ENCODE measurements at regions not wholly inside any gene's neighbourhood (a gene's known extent, or its start where the extent isn't known, plus 50 kb on each side); places are given as distances from the start of the nearest gene placed in this dataset.

DNA sequence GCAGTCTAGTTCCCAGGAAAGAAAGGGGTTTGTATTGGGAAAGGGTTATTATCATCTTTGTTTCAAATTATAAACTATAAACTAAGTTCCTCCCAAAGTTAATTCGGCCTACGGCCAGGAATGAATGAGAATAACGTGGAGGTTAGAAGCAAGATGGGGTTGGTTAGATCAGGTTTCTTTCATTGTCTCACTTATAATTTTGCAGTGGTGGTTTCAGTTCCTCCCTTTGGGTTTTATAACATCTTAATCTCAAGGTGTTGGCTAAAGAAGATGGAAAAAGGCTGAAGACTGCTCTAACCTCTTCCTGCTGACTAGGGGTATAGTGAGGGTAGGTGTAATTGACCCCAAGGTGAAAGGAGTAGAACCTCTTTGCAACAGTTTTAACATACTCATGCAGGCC is 1050.7 kb downstream of the OTOL1 start:
- TF ChIP-seq RFX5 (IDR thresholded peaks at IDR 0.05; ENCODE audit: low read length) (no peak), MAX (IDR thresholded peaks at IDR 0.05; ENCODE audit: low read depth) (no peak), PBX3 (IDR thresholded peaks at IDR 0.05) (no peak), FOSL2 (IDR thresholded peaks at IDR 0.05; ENCODE audit: borderline replicate concordance, low read depth) (no peak)
- TF ChIP-seq, protein P1, sequence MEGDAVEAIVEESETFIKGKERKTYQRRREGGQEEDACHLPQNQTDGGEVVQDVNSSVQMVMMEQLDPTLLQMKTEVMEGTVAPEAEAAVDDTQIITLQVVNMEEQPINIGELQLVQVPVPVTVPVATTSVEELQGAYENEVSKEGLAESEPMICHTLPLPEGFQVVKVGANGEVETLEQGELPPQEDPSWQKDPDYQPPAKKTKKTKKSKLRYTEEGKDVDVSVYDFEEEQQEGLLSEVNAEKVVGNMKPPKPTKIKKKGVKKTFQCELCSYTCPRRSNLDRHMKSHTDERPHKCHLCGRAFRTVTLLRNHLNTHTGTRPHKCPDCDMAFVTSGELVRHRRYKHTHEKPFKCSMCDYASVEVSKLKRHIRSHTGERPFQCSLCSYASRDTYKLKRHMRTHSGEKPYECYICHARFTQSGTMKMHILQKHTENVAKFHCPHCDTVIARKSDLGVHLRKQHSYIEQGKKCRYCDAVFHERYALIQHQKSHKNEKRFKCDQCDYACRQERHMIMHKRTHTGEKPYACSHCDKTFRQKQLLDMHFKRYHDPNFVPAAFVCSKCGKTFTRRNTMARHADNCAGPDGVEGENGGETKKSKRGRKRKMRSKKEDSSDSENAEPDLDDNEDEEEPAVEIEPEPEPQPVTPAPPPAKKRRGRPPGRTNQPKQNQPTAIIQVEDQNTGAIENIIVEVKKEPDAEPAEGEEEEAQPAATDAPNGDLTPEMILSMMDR (IDR thresholded peaks at IDR 0.05), result no peak
- H3K79me2 ChIP-seq (ENCODE audit: insufficient read depth), result no peaks in the 10 kb centered on the region
- no peaks in the 10 kb centered on the region for H3K36me3 ChIP-seq (replicated peaks in 1 of 2; ENCODE audit: control insufficient read depth in 1 of 2, insufficient read depth in 2 of 2, low read length in 1 of 2)
- no peaks in the 10 kb centered on the region for H3K9me3 ChIP-seq
- H3K4me3 ChIP-seq (ENCODE audit: low read depth in 2 of 2, low read length in 1 of 2), result no peak overlapping the region
- ChIA-PET CTCF (no interaction called here), POLR2A (no interaction called here)
- no peak overlapping the region for H3K27ac ChIP-seq (ENCODE audit: low read depth in 2 of 2, low read length in 1 of 2)
- H3F3A ChIP-seq (replicated peaks; ENCODE audit: insufficient read depth), result no peaks in the 10 kb centered on the region
- 80% methylated on average over 3 of the region's 3 CpGs for WGBS (ENCODE audit: low lambda C conversion rate)
- H4K20me1 ChIP-seq (ENCODE audit: insufficient read depth), result no peaks in the 10 kb centered on the region
- no peak overlapping the region for H3K4me2 ChIP-seq
- no peak overlapping the region for H3K9ac ChIP-seq
- no peaks in the 10 kb centered on the region for H3K27me3 ChIP-seq (ENCODE audit: insufficient read depth)
- no peaks in the 10 kb centered on the region for H3K9me2 ChIP-seq
- no peak overlapping the region for H2AFZ ChIP-seq (ENCODE audit: low read depth)
- DNase-seq, result no peak
- H3K4me1 ChIP-seq (ENCODE audit: control insufficient read depth in 1 of 2, insufficient read depth in 2 of 2, low read depth in 1 of 2, low read length in 1 of 2), result no peaks in the 10 kb centered on the region

DNA sequence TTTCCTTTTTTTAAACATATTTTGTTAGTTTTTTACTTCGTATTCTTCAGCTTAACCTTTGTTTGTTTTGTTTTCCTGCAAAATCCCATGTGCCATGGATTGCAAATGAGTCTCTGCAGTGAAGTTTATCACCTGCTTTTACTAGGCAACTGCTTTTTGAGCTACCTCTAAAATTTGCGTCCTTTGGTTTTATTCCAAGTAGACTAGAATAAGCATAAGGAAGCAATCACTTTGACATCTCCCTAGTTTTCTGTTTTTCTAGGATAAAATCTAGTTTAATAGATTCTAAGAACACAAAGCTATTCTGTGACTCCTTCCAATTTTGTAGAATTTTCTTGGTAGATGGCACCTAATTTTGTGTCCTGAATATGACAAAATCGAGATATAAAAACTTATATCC is 1059.2 kb downstream of the OTOL1 start:
- H3K9me2 ChIP-seq, result no peaks in the 10 kb centered on the region
- no peak overlapping the region for H3K9ac ChIP-seq
- ChIA-PET POLR2A (no interaction called here), CTCF (interaction anchor here (0.9 kb wide), 1 partner anchor 14 kb away, joined by 3 read pairs; no protein-coding TSS in a partner anchor)
- 53% methylated on average over 3 of the region's 3 CpGs for WGBS (ENCODE audit: low lambda C conversion rate)
- H3K79me2 ChIP-seq (ENCODE audit: insufficient read depth), result no peaks in the 10 kb centered on the region
- H3K9me3 ChIP-seq, result no peaks in the 10 kb centered on the region
- H3K27me3 ChIP-seq (ENCODE audit: insufficient read depth), result no peaks in the 10 kb centered on the region
- H3K4me2 ChIP-seq, result no peak overlapping the region
- no peak for DNase-seq
- H4K20me1 ChIP-seq (ENCODE audit: insufficient read depth), result no peaks in the 10 kb centered on the region
- H3K36me3 ChIP-seq (replicated peaks in 1 of 2; ENCODE audit: control insufficient read depth in 1 of 2, insufficient read depth in 2 of 2, low read length in 1 of 2), result no peaks in the 10 kb centered on the region
- TF ChIP-seq JUND (IDR thresholded peaks at IDR 0.05) (no peak), ZBTB33 (IDR thresholded peaks at IDR 0.05; ENCODE audit: borderline replicate concordance, low read depth) (no peak), TEAD4 (IDR thresholded peaks at IDR 0.05; ENCODE audit: borderline replicate concordance, insufficient read depth) (no peak), SMC3 (IDR thresholded peaks at IDR 0.05; ENCODE audit: low read depth, low read length) (no peak), GABPA (IDR thresholded peaks at IDR 0.05; ENCODE audit: low read depth) (no peak), MEF2A (IDR thresholded peaks at IDR 0.05; ENCODE audit: borderline replicate concordance, low read depth) (no peak), EZH2phosphoT487 (IDR thresholded peaks at IDR 0.05; ENCODE audit: borderline replicate concordance, low read depth) (no peak), RCOR1 (IDR thresholded peaks at IDR 0.05; ENCODE audit: low read length) (no peak), FOXJ3 (CRISPR knock-in tag; IDR thresholded peaks at IDR 0.05) (no peak), ELF1 (IDR thresholded peaks at IDR 0.05) (no peak), YY1 (IDR thresholded peaks at IDR 0.05; ENCODE audit: low read depth) (no peak), TCF12 (IDR thresholded peaks at IDR 0.05) (no peak), NRF1 (IDR thresholded peaks at IDR 0.05; ENCODE audit: low read depth, low read length) (no peak), NFIC (IDR thresholded peaks at IDR 0.05; ENCODE audit: borderline replicate concordance) (no peak)
- TF ChIP-seq, protein P2, sequence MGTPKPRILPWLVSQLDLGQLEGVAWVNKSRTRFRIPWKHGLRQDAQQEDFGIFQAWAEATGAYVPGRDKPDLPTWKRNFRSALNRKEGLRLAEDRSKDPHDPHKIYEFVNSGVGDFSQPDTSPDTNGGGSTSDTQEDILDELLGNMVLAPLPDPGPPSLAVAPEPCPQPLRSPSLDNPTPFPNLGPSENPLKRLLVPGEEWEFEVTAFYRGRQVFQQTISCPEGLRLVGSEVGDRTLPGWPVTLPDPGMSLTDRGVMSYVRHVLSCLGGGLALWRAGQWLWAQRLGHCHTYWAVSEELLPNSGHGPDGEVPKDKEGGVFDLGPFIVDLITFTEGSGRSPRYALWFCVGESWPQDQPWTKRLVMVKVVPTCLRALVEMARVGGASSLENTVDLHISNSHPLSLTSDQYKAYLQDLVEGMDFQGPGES (IDR thresholded peaks at IDR 0.05; ENCODE audit: low read depth, low read length), result no peak
- no peak overlapping the region for H2AFZ ChIP-seq (ENCODE audit: low read depth)
- no peak overlapping the region for H3K4me3 ChIP-seq (ENCODE audit: low read depth in 2 of 2, low read length in 1 of 2)
- H3F3A ChIP-seq (replicated peaks; ENCODE audit: insufficient read depth), result no peaks in the 10 kb centered on the region
- H3K4me1 ChIP-seq (ENCODE audit: control insufficient read depth in 1 of 2, insufficient read depth in 2 of 2, low read depth in 1 of 2, low read length in 1 of 2), result no peaks in the 10 kb centered on the region; a peak in 1 of 4 replicates
- H3K27ac ChIP-seq (ENCODE audit: low read depth in 2 of 2, low read length in 1 of 2), result no peak overlapping the region
